GM12872 (cell line): ENCODE measurements at regions not wholly inside any gene's neighbourhood (a gene's known extent, or its start where the extent isn't known, plus 50 kb on each side); places are given as distances from the start of the nearest gene placed in this dataset.

ENCODE experiments used
- CTCF ChIP-seq: IDR thresholded peaks from 3 replicates; pipeline ENCODE4 v1.5.1; 2011; ENCODE audit warnings: low read depth, mild to moderate bottlenecking, low read length, moderate library complexity; ENCODE audit not compliant: insufficient read depth

- no peak for TF ChIP-seq CTCF
These were observed 224.9 kb downstream of the HS3ST3B1 start for GRCh38 chr17:14525551-14526455.

GRCh38 chr17:14522795-14523387 is 222.0 kb downstream of the HS3ST3B1 start:
- TF ChIP-seq CTCF: no peak

- no peak for TF ChIP-seq CTCF
These were observed 214.1 kb downstream of the HS3ST3B1 start for GRCh38 chr17:14514973-14515372.

- TF ChIP-seq CTCF: no peak
These were observed 213.0 kb downstream of the HS3ST3B1 start for GRCh38 chr17:14513835-14514234.

- no peak for TF ChIP-seq CTCF
These were observed 209.3 kb downstream of the HS3ST3B1 start for GRCh38 chr17:14510136-14510535.

- no peak for TF ChIP-seq CTCF
These were observed 207.3 kb downstream of the HS3ST3B1 start for GRCh38 chr17:14508156-14508555.

GRCh38 chr17:14506364-14506763 is 205.5 kb downstream of the HS3ST3B1 start:
- TF ChIP-seq CTCF: no peak
